Suppressor macrophage treated with lipopolysaccharide for 4 hours (primary cell): ENCODE measurements at regions not wholly inside any gene's neighbourhood (a gene's known extent, or its start where the extent isn't known, plus 50 kb on each side); places are given as distances from the start of the nearest gene placed in this dataset.

Experiments used
- DNase-seq: peaks from one replicate; pipeline ENCODE4 v3.0.0-alpha.2; 2020

DNA sequence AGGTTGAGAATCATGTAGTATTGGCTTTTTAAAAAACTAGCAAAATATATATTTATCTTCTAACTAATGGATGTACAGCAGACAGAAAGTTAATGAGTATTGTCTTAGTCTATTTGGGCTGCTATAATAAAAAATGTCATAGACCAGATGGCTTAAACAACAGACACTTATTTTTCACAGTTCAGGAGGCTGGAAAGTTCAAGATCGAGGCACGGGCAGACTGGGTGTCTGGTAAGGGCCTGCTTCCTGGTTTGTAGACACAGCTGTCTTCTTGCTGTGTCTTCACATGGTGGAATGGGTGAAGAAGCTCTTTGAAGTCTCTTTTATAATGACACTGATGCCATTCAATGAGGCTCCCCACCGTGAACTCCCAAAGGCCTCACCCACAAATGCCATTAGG lies 70.1 kb upstream of the KRR1 start:
- DNase-seq = no peak

DNA sequence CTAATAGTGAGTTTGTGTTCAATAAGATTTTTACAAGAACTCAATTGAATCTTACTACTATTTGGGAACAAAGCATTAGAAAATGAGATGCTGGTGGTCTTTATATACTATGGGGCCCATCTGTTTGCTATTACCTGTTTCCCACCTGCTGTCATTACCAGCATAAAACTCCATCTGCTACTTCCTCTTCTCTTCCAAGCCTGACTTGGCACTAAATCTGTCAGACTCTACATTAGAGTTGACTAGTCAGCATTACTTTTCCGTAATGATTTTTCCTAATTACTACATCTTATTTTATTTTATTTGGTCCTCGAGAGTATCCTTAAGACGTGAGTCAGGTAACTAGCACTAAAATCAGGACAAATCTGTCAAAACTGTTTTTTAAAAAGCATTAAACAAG lies 68.1 kb upstream of the KRR1 start:
- DNase-seq = no peak

DNA sequence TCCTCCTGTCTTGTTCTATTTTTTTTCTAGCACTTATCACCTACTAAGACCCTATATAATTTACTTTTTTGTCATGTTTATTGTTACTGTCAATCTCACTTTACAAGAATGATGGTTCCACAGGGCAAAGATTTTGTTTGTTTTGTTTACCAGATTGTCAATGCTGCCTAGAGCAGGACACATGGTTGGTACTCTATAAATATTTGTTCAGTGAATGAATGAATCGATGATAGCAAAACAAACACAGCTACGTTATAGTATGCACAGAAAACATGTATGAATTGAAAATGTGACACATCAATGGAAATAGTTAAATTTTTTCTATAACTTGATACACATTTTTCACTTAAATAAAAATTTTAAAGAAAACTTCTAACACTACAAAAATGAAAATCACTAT lies 67.1 kb upstream of the KRR1 start:
- DNase-seq = no peak

DNA sequence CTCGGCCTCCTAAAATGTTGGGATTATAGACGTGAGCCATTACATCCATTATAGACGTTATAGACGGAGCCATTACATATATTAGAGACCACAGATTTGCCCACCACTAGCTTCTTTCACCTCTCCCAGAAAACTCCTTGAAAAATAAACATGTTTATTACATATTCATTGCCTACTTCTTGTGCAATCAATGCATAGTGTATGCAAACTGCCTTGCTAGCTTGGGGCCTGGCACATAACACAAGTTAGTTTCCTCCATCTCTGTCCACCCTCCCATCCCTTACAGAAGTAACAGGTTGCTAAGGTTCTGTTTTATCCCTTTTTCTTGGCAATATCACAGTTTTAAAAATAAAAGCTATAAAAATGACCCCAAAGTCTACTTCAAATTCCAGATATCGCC lies 66.4 kb upstream of the KRR1 start:
- DNase-seq = no peak

DNA sequence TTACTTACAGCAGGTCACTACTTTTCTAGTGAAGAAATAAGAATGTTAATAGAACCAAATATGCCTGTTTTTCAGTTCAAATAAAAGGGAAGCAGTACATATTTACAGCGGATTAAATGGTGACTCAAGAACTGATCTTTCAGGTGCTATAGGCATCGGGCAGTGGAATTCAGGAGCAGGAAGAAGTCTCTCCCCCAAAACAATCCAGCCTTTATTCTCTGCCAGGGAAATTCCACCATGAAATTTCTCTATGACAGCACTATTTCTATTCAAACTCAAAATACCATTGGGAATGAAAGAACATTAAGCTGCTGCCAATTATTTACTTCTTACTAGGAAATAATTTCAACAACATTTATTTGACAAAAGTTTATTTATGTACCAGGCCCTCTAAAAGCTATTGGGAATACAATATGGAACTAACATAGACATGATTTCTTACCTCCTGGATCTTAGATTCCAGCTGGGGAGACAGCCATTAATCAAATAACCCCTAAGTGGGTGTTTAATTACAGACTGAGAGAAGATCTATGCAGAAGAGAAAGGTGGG lies 60.3 kb upstream of the KRR1 start:
- no peak for DNase-seq

DNA sequence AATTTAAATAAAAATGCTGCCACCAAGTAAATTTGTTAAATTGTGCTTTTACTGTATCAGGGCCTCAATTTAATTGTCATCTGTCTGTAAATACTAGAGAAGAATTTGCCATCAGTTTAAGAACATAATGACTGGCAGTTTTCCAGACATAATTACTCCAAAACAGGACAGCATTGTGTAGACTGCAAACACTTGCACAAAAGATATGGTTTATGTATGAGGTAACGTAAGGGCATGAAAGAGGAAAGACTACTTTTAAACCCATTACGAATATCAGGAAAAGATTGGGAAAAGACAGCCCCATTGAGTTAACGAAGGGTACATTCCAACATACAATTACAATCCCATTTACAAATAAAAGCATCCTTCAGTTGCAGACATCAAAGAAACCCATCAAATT lies 59.8 kb upstream of the KRR1 start:
- no peak for DNase-seq

DNA sequence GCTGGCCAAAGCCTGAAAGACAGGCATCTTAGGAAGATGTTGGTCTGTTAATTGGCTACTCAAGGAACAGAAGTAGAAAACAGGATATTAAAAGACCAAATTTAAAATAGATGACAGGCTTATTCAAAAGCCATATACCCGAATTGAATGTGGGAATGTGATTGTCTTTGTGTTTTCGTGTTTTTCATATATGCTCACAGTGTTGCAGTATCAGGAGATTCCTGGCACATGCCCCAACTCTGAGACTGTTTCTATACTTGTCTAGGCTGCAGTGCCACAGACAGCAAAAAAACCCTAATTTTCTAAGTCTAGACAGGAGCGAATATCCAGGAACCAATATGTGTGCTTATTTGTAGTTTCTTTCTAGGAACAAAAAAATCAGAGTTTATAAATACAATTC lies 57.4 kb upstream of the KRR1 start:
- no peak for DNase-seq

DNA sequence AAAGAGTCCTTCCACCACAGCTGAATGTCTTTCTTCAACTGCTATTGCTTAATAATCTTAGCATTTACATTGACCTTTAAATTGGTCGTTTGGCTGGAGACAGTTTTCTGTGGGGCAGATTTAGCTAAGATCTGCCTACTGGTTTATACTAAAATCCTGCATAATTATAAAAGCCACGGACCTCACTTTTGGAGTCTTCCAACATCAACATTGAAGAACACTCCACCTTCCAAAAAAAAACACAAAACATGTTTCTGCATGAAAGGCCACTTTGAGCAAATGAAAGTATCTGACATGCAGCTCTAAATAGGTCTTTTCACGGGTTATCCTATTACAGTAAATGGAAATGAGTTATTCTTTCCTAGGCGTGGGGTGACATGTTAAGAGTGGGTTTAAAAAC lies 57.0 kb upstream of the KRR1 start:
- no peak for DNase-seq

DNA sequence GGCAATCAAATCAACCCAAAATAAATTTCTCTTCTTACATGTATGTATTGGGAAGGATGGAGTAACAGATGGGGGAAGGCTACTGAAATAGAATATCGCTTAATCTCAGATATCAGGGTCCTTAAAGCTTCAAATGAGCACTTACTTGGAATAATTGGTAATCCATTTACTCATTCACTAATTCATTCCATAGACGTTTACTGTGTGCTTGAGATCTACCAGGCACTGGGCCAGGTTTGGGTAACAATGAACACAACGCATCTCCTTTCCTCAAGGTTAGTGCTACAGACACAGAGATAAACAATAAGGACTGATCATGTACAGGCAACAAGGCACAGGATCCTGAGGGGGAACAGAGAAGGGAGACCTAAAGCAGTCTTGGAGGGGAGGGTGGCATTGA lies 54.4 kb upstream of the KRR1 start:
- no peak for DNase-seq

DNA sequence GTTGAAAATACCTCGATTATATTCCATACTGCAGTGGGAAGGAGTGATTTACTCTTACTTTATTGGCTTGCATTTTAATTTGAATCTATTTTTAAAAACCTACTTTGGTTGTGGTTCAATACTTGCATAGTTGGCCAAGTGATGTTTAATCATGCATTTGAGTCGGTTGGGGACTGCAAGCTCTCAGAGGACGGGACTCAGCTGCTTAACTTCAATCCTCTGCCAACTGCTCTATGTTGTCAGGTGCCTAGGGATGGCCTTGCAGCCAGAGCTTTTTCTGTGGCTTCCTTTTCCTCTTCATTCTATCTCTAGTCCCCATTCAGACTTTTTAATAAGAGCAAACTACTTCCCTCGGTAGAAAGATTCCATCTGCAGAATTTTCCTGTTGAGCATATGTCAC lies 53.4 kb upstream of the KRR1 start:
- DNase-seq = no peak

DNA sequence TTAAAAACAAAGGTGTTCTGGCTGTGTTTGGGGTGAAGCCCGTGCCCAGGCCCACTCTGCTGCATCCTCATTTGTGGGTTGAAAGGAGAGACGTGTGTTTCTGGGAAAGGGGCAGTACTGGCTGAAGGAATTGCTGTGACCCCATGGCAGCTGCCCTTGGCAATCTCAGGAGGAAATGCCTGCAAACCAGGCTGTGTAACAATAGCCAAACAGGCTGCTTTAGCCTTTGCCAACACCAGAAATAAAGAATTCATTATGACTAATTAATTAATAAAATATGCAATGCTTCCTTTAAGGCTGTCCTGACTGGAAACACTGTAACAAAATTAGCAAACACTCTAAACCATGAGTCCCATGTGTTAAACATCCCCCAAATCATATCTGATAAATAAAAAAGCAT lies 53.0 kb upstream of the KRR1 start:
- DNase-seq = no peak

DNA sequence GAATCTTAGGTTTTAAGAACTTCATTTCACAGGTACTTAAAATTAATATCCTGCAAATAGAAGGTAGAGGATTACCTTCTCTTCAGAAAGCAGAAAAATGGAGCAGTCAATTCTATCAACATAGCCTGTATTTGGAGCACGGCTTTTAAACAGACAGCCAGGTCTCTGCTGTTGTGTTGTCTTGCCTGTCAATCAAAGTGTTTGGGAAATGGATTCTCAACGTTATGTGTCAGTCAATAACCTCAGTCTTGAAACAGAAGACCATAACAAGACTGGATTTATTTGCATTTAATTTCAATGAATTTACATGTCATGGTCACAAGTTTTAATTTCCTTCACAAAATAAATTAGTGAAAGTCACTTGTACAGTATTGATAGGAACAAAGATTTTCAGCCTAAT lies 51.9 kb upstream of the KRR1 start:
- no peak for DNase-seq

DNA sequence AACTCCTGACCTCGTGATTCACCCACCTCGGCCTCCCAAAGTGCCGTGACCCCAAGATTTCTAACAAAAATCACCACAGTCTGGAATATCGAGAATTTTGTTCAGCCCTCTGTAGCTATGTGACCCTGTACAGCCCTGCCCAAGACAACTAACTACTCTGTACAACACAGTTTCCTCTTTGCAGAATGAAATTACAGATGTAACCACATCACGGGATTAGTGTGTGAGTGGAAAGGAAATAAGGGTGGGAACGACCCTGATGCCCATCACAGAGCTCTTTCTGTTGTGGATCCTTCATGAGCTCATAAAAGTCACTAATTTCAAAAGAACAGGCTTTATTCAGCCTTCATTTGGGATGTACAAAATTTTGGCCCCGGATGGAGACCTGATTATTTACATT lies 50.5 kb upstream of the KRR1 start:
- no peak for DNase-seq
